ENCODE measurements at regions not wholly inside any gene's neighbourhood (a gene's known extent, or its start where the extent isn't known, plus 50 kb on each side); places are given as distances from the start of the nearest gene placed in this dataset.

DNA sequence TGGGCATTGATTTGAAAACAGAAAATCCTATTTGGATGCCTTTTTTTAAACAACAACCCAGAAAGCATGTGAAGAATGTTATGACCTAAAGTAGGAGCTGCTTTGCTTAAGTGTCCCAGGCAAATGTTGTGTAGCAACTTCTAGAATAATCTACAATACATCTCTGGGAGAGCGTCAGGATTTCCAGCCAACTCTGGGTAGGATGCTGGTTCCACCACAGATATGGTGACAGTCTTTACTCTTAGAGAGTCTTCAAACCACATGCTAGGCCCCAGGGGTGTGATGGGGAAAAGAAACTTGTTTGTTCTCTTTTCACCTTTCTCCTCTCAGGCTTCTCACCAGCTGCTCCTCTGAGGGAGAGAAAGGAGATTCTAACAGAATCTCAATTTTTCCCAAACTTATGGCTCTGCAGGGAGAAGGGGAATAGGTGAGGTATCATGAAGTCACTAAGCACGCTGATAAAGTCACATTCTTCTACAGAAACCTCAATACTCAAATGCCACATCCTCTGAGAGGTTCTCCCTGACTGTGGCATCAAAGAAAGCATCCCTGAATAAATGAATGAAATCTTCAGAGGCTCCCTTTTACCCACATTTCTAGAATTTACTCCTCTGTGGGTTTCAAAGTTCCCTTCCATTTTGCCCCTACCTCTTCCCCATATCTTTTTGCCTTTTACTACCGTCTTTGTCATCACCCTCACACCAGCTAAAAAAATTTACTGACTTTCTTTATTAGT is 171.6 kb upstream of the RAI2 start:
- TF ChIP-seq POLR2A (IDR thresholded peaks at IDR 0.05), result no peak
- TF ChIP-seq, protein P1, sequence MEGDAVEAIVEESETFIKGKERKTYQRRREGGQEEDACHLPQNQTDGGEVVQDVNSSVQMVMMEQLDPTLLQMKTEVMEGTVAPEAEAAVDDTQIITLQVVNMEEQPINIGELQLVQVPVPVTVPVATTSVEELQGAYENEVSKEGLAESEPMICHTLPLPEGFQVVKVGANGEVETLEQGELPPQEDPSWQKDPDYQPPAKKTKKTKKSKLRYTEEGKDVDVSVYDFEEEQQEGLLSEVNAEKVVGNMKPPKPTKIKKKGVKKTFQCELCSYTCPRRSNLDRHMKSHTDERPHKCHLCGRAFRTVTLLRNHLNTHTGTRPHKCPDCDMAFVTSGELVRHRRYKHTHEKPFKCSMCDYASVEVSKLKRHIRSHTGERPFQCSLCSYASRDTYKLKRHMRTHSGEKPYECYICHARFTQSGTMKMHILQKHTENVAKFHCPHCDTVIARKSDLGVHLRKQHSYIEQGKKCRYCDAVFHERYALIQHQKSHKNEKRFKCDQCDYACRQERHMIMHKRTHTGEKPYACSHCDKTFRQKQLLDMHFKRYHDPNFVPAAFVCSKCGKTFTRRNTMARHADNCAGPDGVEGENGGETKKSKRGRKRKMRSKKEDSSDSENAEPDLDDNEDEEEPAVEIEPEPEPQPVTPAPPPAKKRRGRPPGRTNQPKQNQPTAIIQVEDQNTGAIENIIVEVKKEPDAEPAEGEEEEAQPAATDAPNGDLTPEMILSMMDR (IDR thresholded peaks at IDR 0.05), result no peak
